OCI-LY1 (cell line): ENCODE measurements at regions not wholly inside any gene's neighbourhood (a gene's known extent, or its start where the extent isn't known, plus 50 kb on each side); places are given as distances from the start of the nearest gene placed in this dataset.

Source experiments
- H2AFZ ChIP-seq: fragments of 200-600 bp; sonication (generic), shearing (Covaris generic); 2 replicates; pipeline ENCODE4 v1.6.0; 2014; ENCODE audit warnings: antibody characterized with exemption, mild to moderate bottlenecking, low read length
- H3F3A ChIP-seq: fragments of 200-600 bp; sonication (generic), shearing (Covaris generic); 2 replicates; pipeline ENCODE4 v1.6.0; 2014; ENCODE audit warnings: mild to moderate bottlenecking, antibody characterized with exemption, low read length, moderate library complexity; ENCODE audit not compliant: insufficient read depth
- H3K27ac ChIP-seq: fragments of 200-600 bp; sonication (generic); 2 replicates; pipeline ENCODE4 v1.5.1; 2014; ENCODE audit warnings: low read length, mixed run types, mild to moderate bottlenecking, low read depth; ENCODE audit not compliant: poor library complexity, severe bottlenecking
- H3K27me3 ChIP-seq: fragments of 200-600 bp; sonication (generic); 2 replicates; pipeline ENCODE4 v1.6.0; 2014; ENCODE audit warnings: antibody characterized with exemption, mild to moderate bottlenecking, low read length, moderate library complexity; ENCODE audit not compliant: insufficient read depth
- H3K36me3 ChIP-seq: fragments of 200-600 bp; sonication (generic); 2 replicates; pipeline ENCODE4 v1.6.1; 2014; ENCODE audit warnings: mild to moderate bottlenecking, antibody characterized with exemption, low read length, moderate library complexity, mixed read lengths; ENCODE audit not compliant: insufficient read depth
- H3K4me1 ChIP-seq: fragments of 200-600 bp; sonication (generic); 2 replicates; pipeline ENCODE4 v1.5.1; 2014; ENCODE audit warnings: mild to moderate bottlenecking, low read length, moderate library complexity; ENCODE audit not compliant: insufficient read depth, severe bottlenecking
- H3K4me2 ChIP-seq: fragments of 200-600 bp; sonication (generic), shearing (Covaris generic); 2 replicates; pipeline ENCODE4 v1.6.1; 2014; ENCODE audit warnings: low read length
- H3K4me3 ChIP-seq: fragments of 200-600 bp; sonication (generic); 2 replicates; pipeline ENCODE4 v1.5.1; 2014; ENCODE audit warnings: low read length, low read depth, mild to moderate bottlenecking, mixed read lengths; ENCODE audit not compliant: poor library complexity, severe bottlenecking
- H3K79me2 ChIP-seq: fragments of 200-600 bp; shearing (Covaris generic); 2 replicates; pipeline ENCODE4 v1.6.1; 2016; ENCODE audit warnings: mixed run types, low read length, mixed read lengths; ENCODE audit not compliant: insufficient read depth
- H3K9ac ChIP-seq: fragments of 200-600 bp; sonication (generic), shearing (Covaris generic); 2 replicates; pipeline ENCODE4 v1.6.1; 2014; ENCODE audit warnings: mild to moderate bottlenecking, low read length, mixed read lengths
- H3K9me2 ChIP-seq: fragments of 200-600 bp; sonication (generic), shearing (Covaris generic); 2 replicates; pipeline ENCODE4 v1.6.1; 2014; ENCODE audit warnings: low read depth, mild to moderate bottlenecking, low read length, mixed read lengths
- H3K9me3 ChIP-seq: fragments of 200-600 bp; shearing (Covaris generic); 2 replicates; pipeline ENCODE4 v1.6.1; 2014; ENCODE audit warnings: low read length, mixed read lengths
- H4K20me1 ChIP-seq: fragments of 200-600 bp; sonication (generic), shearing (Covaris generic); 2 replicates; pipeline ENCODE4 v1.6.0; 2016; ENCODE audit warnings: mild to moderate bottlenecking, low read length; ENCODE audit not compliant: insufficient read depth
- EZH2 ChIP-seq: fragments of 200-600 bp; sonication (generic), shearing (Covaris generic); IDR thresholded peaks from 2 replicates; pipeline ENCODE4 v1.8.0; 2017; ENCODE audit warnings: borderline replicate concordance, mixed run types, mild to moderate bottlenecking, antibody characterized with exemption, low read length, moderate library complexity, mixed read lengths
- TF ChIP-seq, protein P1 (sequence below): fragments of 200-600 bp; sonication (generic), shearing (Covaris generic); IDR thresholded peaks from 2 replicates; pipeline ENCODE4 v1.5.1; 2017; ENCODE audit warnings: mild to moderate bottlenecking, antibody characterized with exemption, low read length, moderate library complexity, mixed read lengths

DNA sequence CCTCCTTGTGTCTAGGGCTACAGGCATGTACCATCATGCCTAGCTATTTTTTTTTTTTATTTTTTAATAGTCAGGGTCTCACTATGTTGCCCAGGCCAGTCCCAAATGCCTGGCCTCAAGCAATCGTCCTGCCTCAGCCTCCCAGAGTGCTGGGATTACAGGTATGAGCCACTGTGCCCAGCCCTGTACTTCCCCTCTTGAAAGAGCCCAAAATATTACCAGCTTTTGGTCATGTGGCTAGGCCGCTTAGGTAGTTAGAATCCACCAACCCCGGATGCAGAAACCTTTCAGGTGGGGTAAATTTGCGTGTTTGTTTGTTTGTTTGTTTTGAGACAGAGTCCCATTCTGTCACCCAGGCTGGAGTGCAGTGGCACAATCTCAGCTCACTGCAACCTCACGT lies 132.8 kb upstream of the C2CD4B start:
- no peaks in the 10 kb centered on the region for H4K20me1 ChIP-seq
- no peak overlapping the region for H2AFZ ChIP-seq
- H3K79me2 ChIP-seq, result no peaks in the 10 kb centered on the region
- H3K36me3 ChIP-seq, result no peaks in the 10 kb centered on the region
- H3K4me1 ChIP-seq, result no peaks in the 10 kb centered on the region
- H3K9me2 ChIP-seq, result no peaks in the 10 kb centered on the region
- no peaks in the 10 kb centered on the region for H3K27me3 ChIP-seq
- H3K27ac ChIP-seq, result no peak overlapping the region
- no peak overlapping the region for H3K9ac ChIP-seq
- H3K9me3 ChIP-seq, result no peaks in the 10 kb centered on the region
- no peak overlapping the region for H3K4me3 ChIP-seq
- H3K4me2 ChIP-seq, result no peak overlapping the region
- no peaks in the 10 kb centered on the region for H3F3A ChIP-seq
- TF ChIP-seq EZH2, result no peak

DNA sequence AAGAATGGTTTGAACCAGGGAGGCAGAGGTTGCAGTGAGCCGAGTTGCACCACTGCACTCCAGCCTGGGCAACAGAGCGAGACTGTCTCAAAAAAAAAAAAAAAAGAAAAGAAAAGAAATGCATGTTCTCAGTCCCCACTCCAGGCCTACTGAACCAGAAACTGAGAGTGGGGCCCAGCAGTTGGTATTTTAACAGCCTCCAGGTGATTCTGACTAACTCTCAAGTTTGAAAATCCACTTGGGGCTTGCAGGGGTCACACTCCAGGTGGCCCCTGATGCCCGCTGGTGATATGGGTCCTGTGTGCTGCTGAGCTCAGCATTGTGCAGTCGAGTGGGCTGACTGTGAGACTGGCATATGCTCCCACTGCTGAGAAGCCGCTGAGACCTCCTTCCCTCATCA lies 133.7 kb upstream of the C2CD4B start:
- TF ChIP-seq EZH2, result no peak
- TF ChIP-seq, protein P1, sequence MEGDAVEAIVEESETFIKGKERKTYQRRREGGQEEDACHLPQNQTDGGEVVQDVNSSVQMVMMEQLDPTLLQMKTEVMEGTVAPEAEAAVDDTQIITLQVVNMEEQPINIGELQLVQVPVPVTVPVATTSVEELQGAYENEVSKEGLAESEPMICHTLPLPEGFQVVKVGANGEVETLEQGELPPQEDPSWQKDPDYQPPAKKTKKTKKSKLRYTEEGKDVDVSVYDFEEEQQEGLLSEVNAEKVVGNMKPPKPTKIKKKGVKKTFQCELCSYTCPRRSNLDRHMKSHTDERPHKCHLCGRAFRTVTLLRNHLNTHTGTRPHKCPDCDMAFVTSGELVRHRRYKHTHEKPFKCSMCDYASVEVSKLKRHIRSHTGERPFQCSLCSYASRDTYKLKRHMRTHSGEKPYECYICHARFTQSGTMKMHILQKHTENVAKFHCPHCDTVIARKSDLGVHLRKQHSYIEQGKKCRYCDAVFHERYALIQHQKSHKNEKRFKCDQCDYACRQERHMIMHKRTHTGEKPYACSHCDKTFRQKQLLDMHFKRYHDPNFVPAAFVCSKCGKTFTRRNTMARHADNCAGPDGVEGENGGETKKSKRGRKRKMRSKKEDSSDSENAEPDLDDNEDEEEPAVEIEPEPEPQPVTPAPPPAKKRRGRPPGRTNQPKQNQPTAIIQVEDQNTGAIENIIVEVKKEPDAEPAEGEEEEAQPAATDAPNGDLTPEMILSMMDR, result no peak
- H3K27ac ChIP-seq, result no peak overlapping the region

DNA sequence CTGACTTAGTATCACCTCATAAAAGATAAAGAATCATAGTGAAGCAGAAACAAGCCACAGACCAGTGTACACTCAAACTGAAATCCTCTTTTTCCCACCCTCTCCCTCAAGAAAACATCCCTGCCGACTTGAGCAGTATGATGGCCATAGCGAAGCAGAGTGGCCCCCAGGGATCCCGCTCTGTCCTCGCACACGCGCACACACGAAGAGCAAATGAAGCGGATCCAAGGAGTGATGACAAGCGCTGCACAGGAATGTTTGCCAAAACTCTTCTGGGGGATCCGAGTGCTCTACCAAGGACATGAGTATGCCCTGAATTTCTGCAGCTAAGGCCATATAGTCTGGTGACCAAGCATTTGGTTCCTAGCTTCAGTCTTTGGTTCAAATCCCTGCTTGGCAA lies 134.5 kb upstream of the C2CD4B start:
- Histone ChIP-seq H3K9ac (no peak overlapping the region), H3K36me3 (no peaks in the 10 kb centered on the region), H3K4me1 (no peaks in the 10 kb centered on the region), H3K27me3 (no peaks in the 10 kb centered on the region), H4K20me1 (no peaks in the 10 kb centered on the region), H3K27ac (no peak overlapping the region), H3F3A (no peaks in the 10 kb centered on the region), H3K4me2 (no peak overlapping the region), H3K79me2 (no peaks in the 10 kb centered on the region), H3K4me3 (no peak overlapping the region), H3K9me2 (no peaks in the 10 kb centered on the region), H3K9me3 (no peaks in the 10 kb centered on the region), H2AFZ (no peak overlapping the region)
- TF ChIP-seq, protein P1, result no peak
- TF ChIP-seq EZH2, result no peak

More for the DNA sequence above, 133.7 kb upstream of the C2CD4B start:
- Histone ChIP-seq H3K4me2 (no peak overlapping the region), H3K27me3 (no peaks in the 10 kb centered on the region), H3K4me3 (no peak overlapping the region), H2AFZ (no peak overlapping the region), H3K9me2 (no peaks in the 10 kb centered on the region), H3K36me3 (no peaks in the 10 kb centered on the region), H3K4me1 (no peaks in the 10 kb centered on the region), H3F3A (no peaks in the 10 kb centered on the region), H4K20me1 (no peaks in the 10 kb centered on the region), H3K9ac (no peak overlapping the region), H3K9me3 (no peaks in the 10 kb centered on the region), H3K79me2 (no peaks in the 10 kb centered on the region)

DNA sequence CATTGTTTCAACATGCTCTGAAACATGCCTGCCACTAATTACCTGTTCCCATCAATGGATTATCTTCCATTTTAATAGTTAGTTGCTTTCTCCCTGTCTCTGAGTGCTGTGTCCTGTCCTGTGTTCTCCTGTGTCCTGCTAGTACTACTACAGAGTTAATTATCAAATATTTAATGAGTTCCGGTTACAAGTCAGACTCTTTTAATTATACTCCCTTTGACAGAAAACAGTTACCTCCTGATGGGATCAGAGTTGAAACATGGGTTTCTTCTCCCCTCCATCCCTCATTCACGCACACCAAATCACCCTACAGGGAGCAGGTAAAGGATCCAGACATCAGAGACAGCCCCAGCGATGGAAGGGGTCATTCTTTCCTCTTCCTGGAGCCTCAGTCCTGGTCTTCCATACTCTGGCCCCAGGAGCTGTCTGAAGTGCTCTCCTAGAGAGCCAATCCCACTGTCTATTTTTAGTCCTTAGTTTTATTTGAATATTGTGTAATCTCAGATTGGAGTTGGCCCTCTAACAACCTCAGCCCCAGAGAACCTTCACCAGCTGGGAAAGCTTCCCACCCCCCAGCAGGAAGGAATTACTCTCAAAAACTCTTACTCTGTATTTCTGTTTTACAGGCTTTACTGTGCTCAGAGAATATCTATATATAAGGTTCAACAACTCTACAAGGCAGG lies 137.0 kb upstream of the C2CD4B start:
- Histone ChIP-seq H3K27me3 (no peaks in the 10 kb centered on the region), H3K4me2 (no peak overlapping the region), H3K36me3 (no peaks in the 10 kb centered on the region), H3K27ac (no peak overlapping the region), H3K4me3 (no peak overlapping the region), H4K20me1 (no peaks in the 10 kb centered on the region), H3K9ac (no peak overlapping the region), H3K4me1 (no peaks in the 10 kb centered on the region), H3K9me2 (no peaks in the 10 kb centered on the region), H2AFZ (no peak overlapping the region), H3F3A (no peaks in the 10 kb centered on the region), H3K9me3 (no peaks in the 10 kb centered on the region), H3K79me2 (no peaks in the 10 kb centered on the region)
- TF ChIP-seq EZH2, result no peak
- TF ChIP-seq, protein P1, result no peak
